Bronchial epithelial cell (primary cell): ENCODE measurements at regions not wholly inside any gene's neighbourhood (a gene's known extent, or its start where the extent isn't known, plus 50 kb on each side); places are given as distances from the start of the nearest gene placed in this dataset.

Experiments used
- DNase-seq: peaks from one replicate; pipeline ENCODE4 v3.0.0-alpha.2; 2010; ENCODE audit warnings: low read depth
- FAIRE-seq: peaks from 2 replicates; lab custom pipeline; 2011; peaks lifted over from hg19 to GRCh38; lab: Jason Lieb, UNC
- H3K27me3 ChIP-seq: 2 replicates; pipeline ENCODE4 v1.5.1; 2011; ENCODE audit warnings: low read length; ENCODE audit not compliant: control insufficient read depth, insufficient read depth
- H3K36me3 ChIP-seq: 2 replicates; pipeline ENCODE4 v1.5.1; 2011; ENCODE audit warnings: low read length; ENCODE audit not compliant: control insufficient read depth, insufficient read depth
- H3K4me3 ChIP-seq: 2 replicates; pipeline ENCODE4 v1.5.1; 2011; ENCODE audit warnings: mild to moderate bottlenecking, low read depth, low read length, control low read depth
- TF ChIP-seq, protein P1 (sequence below): IDR thresholded peaks from 2 replicates; pipeline ENCODE4 v1.5.1; 2011; ENCODE audit warnings: mild to moderate bottlenecking, moderate library complexity, low read length, control low read depth, inconsistent platforms; ENCODE audit not compliant: insufficient read depth, severe bottlenecking

DNA sequence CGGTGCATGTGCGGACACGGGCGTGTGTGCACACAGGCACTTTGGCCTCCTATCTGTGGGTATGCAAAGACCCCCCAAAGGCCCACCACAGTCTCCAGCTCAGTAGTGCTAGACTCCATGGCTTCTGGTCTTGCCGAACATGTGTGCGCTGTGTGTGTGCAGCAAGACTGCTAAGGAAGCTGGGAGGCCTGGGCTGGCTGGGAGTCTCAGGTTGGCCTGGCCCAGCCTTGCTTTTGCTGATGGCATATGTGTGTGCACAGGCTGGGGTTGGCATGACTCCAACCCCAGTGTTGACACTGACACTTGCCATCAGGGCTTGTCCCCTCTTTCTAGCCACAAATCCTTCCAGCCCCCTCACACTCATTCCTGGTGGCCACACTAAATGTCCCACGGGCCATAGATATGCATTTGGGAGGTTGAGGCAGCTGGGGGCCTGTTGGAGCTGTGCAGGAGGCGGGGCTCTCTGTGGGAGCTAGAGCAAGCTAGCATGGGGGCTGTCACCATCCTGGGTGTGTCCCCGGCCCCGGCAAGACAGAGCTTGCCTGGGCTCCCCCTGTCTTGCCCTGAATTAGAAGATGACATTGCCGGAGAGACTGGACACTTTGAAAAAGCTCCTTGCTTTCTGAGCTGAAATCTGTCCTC is 60.9 kb upstream of the NECTIN1 start:
- no peak overlapping the region for H3K4me3 ChIP-seq
- FAIRE-seq: no peak
- DNase-seq: no peak
- TF ChIP-seq, protein P1, sequence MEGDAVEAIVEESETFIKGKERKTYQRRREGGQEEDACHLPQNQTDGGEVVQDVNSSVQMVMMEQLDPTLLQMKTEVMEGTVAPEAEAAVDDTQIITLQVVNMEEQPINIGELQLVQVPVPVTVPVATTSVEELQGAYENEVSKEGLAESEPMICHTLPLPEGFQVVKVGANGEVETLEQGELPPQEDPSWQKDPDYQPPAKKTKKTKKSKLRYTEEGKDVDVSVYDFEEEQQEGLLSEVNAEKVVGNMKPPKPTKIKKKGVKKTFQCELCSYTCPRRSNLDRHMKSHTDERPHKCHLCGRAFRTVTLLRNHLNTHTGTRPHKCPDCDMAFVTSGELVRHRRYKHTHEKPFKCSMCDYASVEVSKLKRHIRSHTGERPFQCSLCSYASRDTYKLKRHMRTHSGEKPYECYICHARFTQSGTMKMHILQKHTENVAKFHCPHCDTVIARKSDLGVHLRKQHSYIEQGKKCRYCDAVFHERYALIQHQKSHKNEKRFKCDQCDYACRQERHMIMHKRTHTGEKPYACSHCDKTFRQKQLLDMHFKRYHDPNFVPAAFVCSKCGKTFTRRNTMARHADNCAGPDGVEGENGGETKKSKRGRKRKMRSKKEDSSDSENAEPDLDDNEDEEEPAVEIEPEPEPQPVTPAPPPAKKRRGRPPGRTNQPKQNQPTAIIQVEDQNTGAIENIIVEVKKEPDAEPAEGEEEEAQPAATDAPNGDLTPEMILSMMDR: no peak
- H3K27me3 ChIP-seq: peaks cover 6% of the 10 kb centered on the region
- no peaks in the 10 kb centered on the region for H3K36me3 ChIP-seq

DNA sequence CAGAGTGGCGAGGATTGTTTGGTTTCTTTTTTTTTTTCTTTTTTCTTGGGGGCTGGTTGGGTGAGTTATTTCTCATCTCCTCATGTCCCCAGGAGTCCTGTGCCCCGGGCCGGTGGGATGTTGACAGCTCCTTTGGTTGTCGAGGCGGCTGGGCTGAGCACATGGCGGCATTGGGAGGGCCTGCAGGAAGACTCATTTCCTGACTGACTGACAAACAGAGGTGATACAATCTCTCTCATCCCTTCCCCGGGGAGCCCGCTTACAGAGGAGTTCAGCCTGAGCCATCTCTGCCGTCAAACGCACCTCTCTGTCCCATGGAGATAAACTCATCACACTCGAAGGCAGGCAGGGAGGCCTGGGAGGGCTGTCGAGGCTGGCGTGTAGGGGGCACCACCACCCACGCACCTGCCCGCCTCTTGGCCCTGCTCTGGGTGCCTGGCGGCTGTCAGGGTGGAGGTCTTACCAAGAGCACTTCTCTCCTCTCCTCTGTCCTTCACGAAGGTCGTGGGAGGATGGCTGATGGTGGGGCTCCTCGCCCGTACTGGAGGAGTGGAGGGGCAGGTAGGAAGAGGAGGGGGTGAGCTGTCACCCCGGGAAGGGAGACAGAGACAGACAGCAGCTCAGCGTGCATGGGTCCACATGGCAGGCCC is 60.0 kb upstream of the NECTIN1 start:
- peaks cover 4% of the 10 kb centered on the region for H3K27me3 ChIP-seq
- FAIRE-seq (no peak), DNase-seq (no peak)
- TF ChIP-seq, protein P1: no peak
- H3K4me3 ChIP-seq: no peak overlapping the region
- H3K36me3 ChIP-seq: no peaks in the 10 kb centered on the region

DNA sequence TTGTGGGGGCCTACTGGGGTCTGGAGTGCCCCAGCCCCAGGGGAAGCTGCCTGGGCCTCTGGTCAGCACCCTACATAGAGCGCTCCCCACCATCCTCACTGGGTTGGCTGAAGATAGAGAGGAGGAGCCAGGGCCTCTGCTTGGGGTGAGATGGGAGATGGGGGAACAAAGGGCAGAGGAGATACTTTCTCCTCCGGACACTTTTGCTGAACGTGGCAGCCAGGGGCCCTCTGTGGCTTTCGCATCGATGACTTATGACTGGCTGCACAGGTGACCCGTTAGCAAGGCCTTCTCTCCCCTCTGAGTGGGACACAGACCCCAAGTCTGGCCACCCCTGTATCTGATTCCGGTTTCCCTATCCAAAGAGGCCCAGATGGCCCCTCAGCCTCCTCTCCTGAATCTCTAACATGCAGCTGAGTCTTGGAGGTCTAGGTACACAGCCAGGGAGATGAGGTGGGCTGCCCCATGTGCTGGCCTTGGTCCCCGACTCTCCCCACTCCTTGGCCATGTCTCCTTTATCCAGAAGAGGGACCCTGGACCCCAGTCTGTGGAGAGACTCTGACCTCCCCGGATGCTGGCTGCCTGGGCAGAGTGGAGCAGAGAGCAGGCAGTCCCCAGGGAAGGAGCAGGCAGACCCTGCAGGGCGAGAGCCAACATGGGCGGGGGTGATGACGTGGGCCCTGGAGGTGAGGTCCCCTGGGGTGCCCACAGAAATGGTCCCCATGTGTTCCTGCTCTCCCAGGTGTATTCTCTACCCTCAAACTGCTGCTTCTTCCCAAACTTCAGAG is 59.3 kb upstream of the NECTIN1 start:
- no peaks in the 10 kb centered on the region for H3K36me3 ChIP-seq
- TF ChIP-seq, protein P1: no peak
- DNase-seq: no peak
- no peaks in the 10 kb centered on the region for H3K27me3 ChIP-seq
- H3K4me3 ChIP-seq: no peak overlapping the region
- no peak for FAIRE-seq

DNA sequence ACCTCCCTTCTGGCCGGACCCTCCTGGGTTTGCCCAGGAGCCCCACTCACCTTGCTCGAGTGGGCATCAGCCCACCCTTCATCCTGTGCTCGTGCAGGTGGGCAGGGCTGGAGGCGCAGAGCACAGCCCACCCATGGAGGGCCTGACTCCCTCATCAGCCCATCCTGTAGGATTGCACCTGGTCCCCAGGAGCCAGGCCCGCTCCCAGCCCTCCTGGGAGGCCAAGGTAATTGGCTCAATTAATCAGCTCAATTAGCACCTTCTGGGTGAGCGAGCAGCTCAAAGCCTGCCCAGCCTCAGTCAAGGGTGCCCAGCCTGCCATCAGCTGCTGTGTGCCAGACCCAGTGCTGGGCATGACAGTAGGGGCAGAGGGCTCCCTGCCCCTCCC is 58.1 kb upstream of the NECTIN1 start:
- FAIRE-seq (no peak), DNase-seq (no peak)
- Histone ChIP-seq H3K36me3 (no peaks in the 10 kb centered on the region), H3K27me3 (peaks cover 2% of the 10 kb centered on the region), H3K4me3 (no peak overlapping the region)
- TF ChIP-seq, protein P1: no peak

DNA sequence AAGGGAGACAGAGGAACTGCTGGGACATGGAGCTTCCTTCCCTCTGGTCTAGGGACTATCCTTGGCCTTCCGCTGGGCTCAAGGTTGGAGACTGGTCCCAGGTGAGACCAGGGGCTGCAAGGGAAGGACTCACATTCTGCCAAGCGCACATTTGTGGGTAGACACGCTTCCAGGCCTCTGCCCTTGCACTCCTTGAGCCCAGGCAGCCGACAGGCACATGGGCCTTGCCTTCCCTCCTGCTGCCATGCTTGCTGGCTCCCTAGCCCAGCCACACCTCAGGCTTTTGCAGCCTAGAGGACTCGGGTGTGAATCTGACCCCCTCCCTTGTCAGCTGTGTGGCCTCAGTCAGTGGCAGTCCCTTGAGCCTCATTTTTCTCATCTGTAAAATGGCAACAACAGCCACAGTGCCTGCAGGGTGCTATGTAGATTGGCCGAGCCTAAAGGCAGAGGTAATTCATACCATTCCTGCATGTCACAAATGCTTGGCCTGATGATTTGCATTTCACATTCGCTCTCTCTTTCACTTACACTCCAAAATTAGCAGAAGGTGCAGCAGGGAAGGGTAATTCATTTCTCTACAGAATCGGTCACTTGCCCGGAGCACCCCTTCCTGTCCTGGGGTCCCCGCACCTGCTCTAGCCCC is 57.6 kb upstream of the NECTIN1 start:
- TF ChIP-seq, protein P1: no peak
- Histone ChIP-seq H3K4me3 (no peak overlapping the region), H3K27me3 (peaks cover 2% of the 10 kb centered on the region), H3K36me3 (no peaks in the 10 kb centered on the region)
- DNase-seq (no peak), FAIRE-seq (peak; percentile 43)
